GM21390 (cell line): ENCODE measurements at regions not wholly inside any gene's neighbourhood (a gene's known extent, or its start where the extent isn't known, plus 50 kb on each side); places are given as distances from the start of the nearest gene placed in this dataset.

ENCODE experiments used
- ATAC-seq: cut with Tn5 transposase; IDR thresholded peaks from one replicate; pipeline ENCODE4 v1.9.1; 2021; ENCODE audit not compliant: unreplicated experiment

- ATAC-seq: no peak
Measured at GRCh38 chr2:13089971-13090370, 373.2 kb downstream of the TRIB2 start.

GRCh38 chr2:13091455-13091854, 374.7 kb downstream of the TRIB2 start:
- no peak for ATAC-seq

- ATAC-seq: no peak
Measured at GRCh38 chr2:13091861-13092378, 375.2 kb downstream of the TRIB2 start.

GRCh38 chr2:13093416-13093991, 376.8 kb downstream of the TRIB2 start:
- no peak for ATAC-seq

- ATAC-seq: no peak
Measured at GRCh38 chr2:13102397-13103063, 385.8 kb downstream of the TRIB2 start.

- no peak for ATAC-seq
Measured at GRCh38 chr2:13103151-13103550, 386.4 kb downstream of the TRIB2 start.

GRCh38 chr2:13103778-13104493, 387.2 kb downstream of the TRIB2 start:
- ATAC-seq: no peak

GRCh38 chr2:13104723-13105122, 388.0 kb downstream of the TRIB2 start:
- ATAC-seq: no peak

GRCh38 chr2:13106302-13106701, 389.6 kb downstream of the TRIB2 start:
- peak; percentile 62 for ATAC-seq

GRCh38 chr2:13109516-13109915, 392.8 kb downstream of the TRIB2 start:
- ATAC-seq: no peak

- ATAC-seq: no peak
Measured at GRCh38 chr2:13110825-13111224, 394.1 kb downstream of the TRIB2 start.

- ATAC-seq: no peak
Measured at GRCh38 chr2:13113002-13113401, 396.3 kb downstream of the TRIB2 start.

- no peak for ATAC-seq
Measured at GRCh38 chr2:13114391-13114790, 397.7 kb downstream of the TRIB2 start.

- ATAC-seq: no peak
Measured at GRCh38 chr2:13115643-13116042, 398.9 kb downstream of the TRIB2 start.

- ATAC-seq: no peak
Measured at GRCh38 chr2:13121096-13121495, 404.4 kb downstream of the TRIB2 start.

- ATAC-seq: no peak
Measured at GRCh38 chr2:13128139-13128538, 411.4 kb downstream of the TRIB2 start.

- ATAC-seq: no peak
Measured at GRCh38 chr2:13135369-13135768, 418.6 kb downstream of the TRIB2 start.

GRCh38 chr2:13135856-13136255, 419.1 kb downstream of the TRIB2 start:
- no peak for ATAC-seq

- no peak for ATAC-seq
Measured at GRCh38 chr2:13137679-13138078, 420.9 kb downstream of the TRIB2 start.

GRCh38 chr2:13141315-13141714, 424.6 kb downstream of the TRIB2 start:
- ATAC-seq: no peak

GRCh38 chr2:13143451-13143850, 426.7 kb downstream of the TRIB2 start:
- ATAC-seq: no peak

- ATAC-seq: no peak
Measured at GRCh38 chr2:13156916-13157315, 440.2 kb downstream of the TRIB2 start.
